H9 (cell line): ENCODE measurements at regions not wholly inside any gene's neighbourhood (a gene's known extent, or its start where the extent isn't known, plus 50 kb on each side); places are given as distances from the start of the nearest gene placed in this dataset.

Source experiments
- DNase-seq: peaks from one replicate; pipeline ENCODE4 v3.0.0-alpha.2; 2017
- H2AFZ ChIP-seq: one replicate; pipeline ENCODE4 v1.6.1; 2013; ENCODE audit warnings: mild to moderate bottlenecking, low read length, control low read depth, moderate library complexity
- H2AK5ac ChIP-seq: 2 replicates; pipeline ENCODE4 v1.6.1; 2013; ENCODE audit warnings: low read length, control low read depth, mixed read lengths; ENCODE audit not compliant: insufficient read length
- H2BK120ac ChIP-seq: one replicate; pipeline ENCODE4 v1.6.1; 2013; ENCODE audit warnings: low read depth, mild to moderate bottlenecking, low read length, control low read depth, inconsistent platforms; ENCODE audit not compliant: poor library complexity, severe bottlenecking
- H2BK12ac ChIP-seq: 2 replicates; pipeline ENCODE4 v1.6.1; 2013; ENCODE audit warnings: low read length, control low read depth, mixed read lengths, low read depth; ENCODE audit not compliant: insufficient read length
- H2BK15ac ChIP-seq: 2 replicates; pipeline ENCODE4 v1.6.1; 2013; ENCODE audit warnings: low read depth, low read length, control low read depth
- H2BK20ac ChIP-seq: one replicate; pipeline ENCODE4 v1.6.1; 2013; ENCODE audit warnings: low read depth, mild to moderate bottlenecking, low read length, control low read depth, inconsistent platforms; ENCODE audit not compliant: poor library complexity, severe bottlenecking
- H2BK5ac ChIP-seq: 2 replicates; pipeline ENCODE4 v1.6.1; 2013; ENCODE audit warnings: low read length, control low read depth, mixed read lengths; ENCODE audit not compliant: insufficient read length
- H3K14ac ChIP-seq: 2 replicates; pipeline ENCODE4 v1.6.1; 2013; ENCODE audit warnings: low read length, control low read depth; ENCODE audit not compliant: insufficient read depth
- H3K18ac ChIP-seq: 2 replicates; pipeline ENCODE4 v1.6.1; 2013; ENCODE audit warnings: low read depth, mild to moderate bottlenecking, mixed read lengths, low read length, control low read depth; ENCODE audit not compliant: insufficient read length
- H3K23ac ChIP-seq: 2 replicates; pipeline ENCODE4 v1.6.1; 2013; ENCODE audit warnings: low read length, control low read depth, mixed read lengths, low read depth; ENCODE audit not compliant: insufficient read length
- H3K23me2 ChIP-seq: 2 replicates; pipeline ENCODE4 v1.6.1; 2013; ENCODE audit warnings: low read depth, mild to moderate bottlenecking, mixed read lengths, low read length, control low read depth; ENCODE audit not compliant: insufficient read length, poor library complexity, severe bottlenecking
- H3K27ac ChIP-seq: 2 replicates; pipeline ENCODE4 v1.5.1; 2013; ENCODE audit warnings: low read length, control low read depth, mixed read lengths, low read depth; ENCODE audit not compliant: insufficient read length
- H3K27me3 ChIP-seq: 2 replicates; pipeline ENCODE4 v1.6.1; 2013; ENCODE audit warnings: low read length, control low read depth, inconsistent platforms; ENCODE audit not compliant: insufficient read depth
- H3K4ac ChIP-seq: 2 replicates; pipeline ENCODE4 v1.6.1; 2013; ENCODE audit warnings: low read depth, mild to moderate bottlenecking, control low read depth, inconsistent platforms, low read length, moderate library complexity
- H3K4me1 ChIP-seq: 2 replicates; pipeline ENCODE4 v1.6.1; 2013; ENCODE audit warnings: low read length, control low read depth, inconsistent platforms; ENCODE audit not compliant: insufficient read depth
- H3K4me2 ChIP-seq: 2 replicates; pipeline ENCODE4 v1.6.1; 2013; ENCODE audit warnings: low read length, control low read depth, mixed read lengths; ENCODE audit not compliant: insufficient read length, insufficient read depth
- H3K56ac ChIP-seq: 2 replicates; pipeline ENCODE4 v1.6.1; 2013; ENCODE audit warnings: low read depth, mild to moderate bottlenecking, mixed read lengths, low read length, control low read depth; ENCODE audit not compliant: insufficient read length
- H3K79me1 ChIP-seq: 2 replicates; pipeline ENCODE4 v1.6.1; 2013; ENCODE audit warnings: low read depth, mild to moderate bottlenecking, moderate library complexity, low read length, control low read depth, inconsistent platforms; ENCODE audit not compliant: insufficient read depth, poor library complexity, severe bottlenecking
- H3K79me2 ChIP-seq: 2 replicates; pipeline ENCODE4 v1.6.1; 2013; ENCODE audit warnings: low read length, control low read depth, inconsistent platforms; ENCODE audit not compliant: insufficient read depth
- H3K9ac ChIP-seq: 2 replicates; pipeline ENCODE4 v1.6.1; 2013; ENCODE audit warnings: low read length, control low read depth, mixed read lengths; ENCODE audit not compliant: insufficient read length; ENCODE audit errors: extremely low read depth
- H3K9me3 ChIP-seq: one replicate; pipeline ENCODE4 v1.6.1; 2013; ENCODE audit warnings: low read depth, low read length, inconsistent platforms; ENCODE audit not compliant: control insufficient read depth
- H3T11ph ChIP-seq: one replicate; pipeline ENCODE4 v1.6.1; 2013; ENCODE audit warnings: mild to moderate bottlenecking, low read length, control low read depth, inconsistent platforms
- H4K20me1 ChIP-seq: one replicate; pipeline ENCODE4 v1.6.1; 2013; ENCODE audit not compliant: control insufficient read depth, insufficient read length, insufficient read depth
- H4K5ac ChIP-seq: 2 replicates; pipeline ENCODE4 v1.6.1; 2013; ENCODE audit warnings: low read depth, mild to moderate bottlenecking, mixed read lengths, low read length, control low read depth; ENCODE audit not compliant: insufficient read length
- H4K8ac ChIP-seq: replicated peaks from 2 replicates; pipeline ENCODE4 v1.6.1; 2013; ENCODE audit warnings: low read length, control low read depth, mixed read lengths, low read depth; ENCODE audit not compliant: insufficient read length
- H4K91ac ChIP-seq: 2 replicates; pipeline ENCODE4 v1.6.1; 2013; ENCODE audit warnings: low read depth, mild to moderate bottlenecking, moderate library complexity, mixed read lengths, low read length, control low read depth; ENCODE audit not compliant: insufficient read length
- H3K27ac Mint-ChIP-seq, 3 experiments: 2 replicates in 2 of 3; 3 replicates in 1 of 3; pipeline ENCODE4 v1.8.0; 2020 to 2021; ENCODE audit warnings: mixed read lengths in 3 of 3, mild to moderate bottlenecking in 1 of 3, moderate library complexity in 1 of 3
- H3K27me3 Mint-ChIP-seq: 2 replicates; pipeline ENCODE4 v1.8.0; 2021; ENCODE audit warnings: low read depth, mild to moderate bottlenecking, moderate library complexity, mixed read lengths
- H3K36me3 Mint-ChIP-seq, 3 experiments: 2 replicates in 2 of 3; 3 replicates in 1 of 3; pipeline ENCODE4 v1.8.0; 2020 to 2021; ENCODE audit warnings: low read depth in 3 of 3, mixed read lengths in 3 of 3; ENCODE audit not compliant: insufficient read depth in 1 of 3
- H3K4me1 Mint-ChIP-seq, 2 experiments: 2 replicates each; pipeline ENCODE4 v1.8.0; 2020; ENCODE audit warnings: mixed read lengths in 2 of 2
- H3K4me3 Mint-ChIP-seq, 2 experiments: 2 replicates in 1 of 2; 3 replicates in 1 of 2; pipeline ENCODE4 v1.8.0; 2020 to 2021; ENCODE audit warnings: mild to moderate bottlenecking in 2 of 2, mixed read lengths in 2 of 2, moderate library complexity in 1 of 2
- H3K9me3 Mint-ChIP-seq, 2 experiments: 2 replicates in 1 of 2; 3 replicates in 1 of 2; pipeline ENCODE4 v1.8.0; 2020; ENCODE audit warnings: mild to moderate bottlenecking in 2 of 2, mixed read lengths in 2 of 2, moderate library complexity in 1 of 2
- CTCF ChIP-seq: fragments of 200-600 bp; sonication (generic); conservative IDR thresholded peaks from 3 replicates; pipeline ENCODE4 v1.8.0; 2021; ENCODE audit warnings: antibody characterized with exemption, mild to moderate bottlenecking
- WGBS: extraction: QIAGEN DNeasy Blood & Tissue Kit; methylation state at CpG from one replicate; pipeline ENCODE4 v1.1.7; 2013; ENCODE audit warnings: missing lambda C conversion rate, low lambda C conversion rate, mixed read lengths; ENCODE audit not compliant: insufficient read length; ENCODE audit errors: extremely low coverage; 5-methylcytosine and 5-hydroxymethylcytosine counted together

GRCh38 chr10:45180946-45181875 is 134.2 kb downstream of the OR13A1 start:
- Histone ChIP-seq H2AK5ac (no peak overlapping the region), H2BK12ac (no peak overlapping the region), H3K56ac (no peak overlapping the region), H2BK120ac (no peak overlapping the region), H3K4me2 (no peak overlapping the region), H2AFZ (no peak overlapping the region), H3K9me3 (no peaks in the 10 kb centered on the region), H3K27me3 (no peaks in the 10 kb centered on the region), H3K14ac (no peak overlapping the region), H3K4ac (no peak overlapping the region), H4K20me1 (no peaks in the 10 kb centered on the region), H4K5ac (no peak overlapping the region), H3K23ac (no peak overlapping the region), H2BK15ac (no peak overlapping the region; the same call in 1 of the 2 replicates), H4K8ac (no peak overlapping the region), H3K27ac (no peak overlapping the region), H2BK20ac (no peak overlapping the region), H3K9ac (no peak overlapping the region), H3K4me1 (no peaks in the 10 kb centered on the region), H3K18ac (no peak overlapping the region), H3T11ph (no peak overlapping the region), H3K79me2 (no peaks in the 10 kb centered on the region), H2BK5ac (no peak overlapping the region), H3K23me2 (no peaks in the 10 kb centered on the region), H3K79me1 (no peaks in the 10 kb centered on the region), H4K91ac (no peak overlapping the region)
- DNase-seq = no peak
- Mint-ChIP-seq H3K27ac (no peak overlapping the region), H3K27me3 (no peaks in the 10 kb centered on the region), H3K4me3 (no peak overlapping the region; a peak in 1 of 5 replicates), H3K4me1 (peaks cover 0 to 3% of the 10 kb centered on the region in 2 experiments; a peak in 1 of 4 replicates), H3K36me3 (no peaks in the 10 kb centered on the region; a peak in 1 of 7 replicates), H3K9me3 (no peaks in the 10 kb centered on the region)
- TF ChIP-seq CTCF = no peak
- WGBS = no CpG with 5 or more reads among the region's 19 CpGs
